GM12878 (cell line): ENCODE measurements at regions not wholly inside any gene's neighbourhood (a gene's known extent, or its start where the extent isn't known, plus 50 kb on each side); places are given as distances from the start of the nearest gene placed in this dataset.
"Not testable (repeated sequence)": the region's sequence is repeated elsewhere in the genome, so short reads cannot be mapped to it uniquely, and the experiment has no call there.

ENCODE experiments used
- ATAC-seq: fragments of 200-7000 bp; cut with Tn5 transposase; 3 replicates; pipeline ENCODE4 v1.9.1; 2020; ENCODE audit warnings: mild to moderate bottlenecking, moderate library complexity
- BruUV-seq: library from RNA; stranded (reverse); fragments of 400-500 nt; replicated peaks from 2 replicates; lab custom pipeline; 2021; lab: Mats Ljungman, UMichigan
- CTCF ChIA-PET: fragments of 300-600 bp; sonication (Branson Sonifier 250); formaldehyde crosslinking; extraction: SDS; loops from one replicate; lab custom pipeline; 2021; ENCODE audit warnings: inconsistent platforms; lab: Yijun Ruan, JAX
- POLR2A ChIA-PET: fragments of 350-600 bp; formaldehyde crosslinking; extraction: SDS; loops from one replicate; lab custom pipeline; 2021; ENCODE audit warnings: inconsistent platforms; lab: Charles Lee
- RAD21 ChIA-PET: fragments of 300-600 bp; sonication (Branson Sonifier 250); formaldehyde crosslinking; loops from one replicate; lab custom pipeline; 2023; ENCODE audit warnings: antibody characterized with exemption; ENCODE audit not compliant: unreplicated experiment; lab: Charles Lee
- SMC1A ChIA-PET: fragments of 300-600 bp; sonication (Branson Sonifier 250); formaldehyde crosslinking; loops from one replicate; lab custom pipeline; 2023; ENCODE audit not compliant: unreplicated experiment, uncharacterized antibody; lab: Charles Lee
- DNase-seq: peaks from one replicate; pipeline ENCODE4 v3.0.0-alpha.2; 2011; ENCODE audit warnings: low read depth, low spot score
- FAIRE-seq: peaks from 3 replicates; lab custom pipeline; 2011; peaks lifted over from hg19 to GRCh38; lab: Jason Lieb, UNC
- H2AFZ ChIP-seq: 2 replicates; pipeline ENCODE4 v1.6.0; 2011; ENCODE audit warnings: low read depth, low read length, control low read depth; ENCODE audit not compliant: control insufficient read depth
- H3K27ac ChIP-seq: 2 replicates; pipeline ENCODE4 v1.5.1; 2011; ENCODE audit warnings: control low read depth; ENCODE audit not compliant: control insufficient read depth, insufficient read depth
- H3K27me3 ChIP-seq, 2 experiments: replicated peaks in 1 of 2; 2 replicates each; pipeline versions ENCODE4 v1.6.0 to v1.6.1; 2011; ENCODE audit warnings: low read length in 1 of 2; ENCODE audit not compliant: control insufficient read depth in 2 of 2, insufficient read depth in 2 of 2
- H3K36me3 ChIP-seq, 2 experiments: 2 replicates each; pipeline ENCODE4 v1.5.1; 2011; ENCODE audit warnings: low read length in 1 of 2; ENCODE audit not compliant: control insufficient read depth in 2 of 2, insufficient read depth in 2 of 2
- H3K4me1 ChIP-seq: 2 replicates; pipeline ENCODE4 v1.6.1; 2011; ENCODE audit warnings: mild to moderate bottlenecking, low read length, moderate library complexity, mixed read lengths; ENCODE audit not compliant: control insufficient read depth, insufficient read depth
- H3K4me2 ChIP-seq: 2 replicates; pipeline ENCODE4 v1.6.0; 2011; ENCODE audit warnings: control low read depth; ENCODE audit not compliant: control insufficient read depth, insufficient read depth
- H3K4me3 ChIP-seq: fragments of 200-600 bp; sonication (generic); 2 replicates; pipeline ENCODE4 v1.5.1; 2016
- H3K79me2 ChIP-seq: 2 replicates; pipeline ENCODE4 v1.6.0; 2011; ENCODE audit warnings: low read length; ENCODE audit not compliant: control insufficient read depth, insufficient read depth
- H3K9ac ChIP-seq: 2 replicates; pipeline ENCODE4 v1.8.0; 2011; ENCODE audit warnings: low read length, control low read depth, mixed read lengths; ENCODE audit not compliant: control insufficient read depth, insufficient read depth
- H3K9me3 ChIP-seq: replicated peaks from 3 replicates; pipeline ENCODE4 v1.5.1; 2011; ENCODE audit warnings: mild to moderate bottlenecking, low read length; ENCODE audit not compliant: control insufficient read depth, insufficient read depth
- H4K20me1 ChIP-seq: 2 replicates; pipeline ENCODE4 v1.6.0; 2011; ENCODE audit not compliant: control insufficient read depth, insufficient read depth
- ATF7 ChIP-seq: fragments of 450-650 bp; IDR thresholded peaks from 2 replicates; pipeline ENCODE4 v1.6.1; 2016; ENCODE audit warnings: low read depth, mild to moderate bottlenecking
- CREM ChIP-seq: IDR thresholded peaks from 2 replicates; pipeline ENCODE4 v1.6.1; 2014; ENCODE audit warnings: antibody characterized with exemption, low read depth
- DPF2 ChIP-seq: fragments of 450-650 bp; IDR thresholded peaks from 2 replicates; pipeline ENCODE4 v1.6.1; 2017; ENCODE audit warnings: mild to moderate bottlenecking
- JUND ChIP-seq: IDR thresholded peaks from 2 replicates; pipeline ENCODE4 v1.6.1; 2012; ENCODE audit warnings: low read depth, mild to moderate bottlenecking, low read length, improper control_type of control experiment, moderate library complexity
- MYC ChIP-seq: IDR thresholded peaks from 2 replicates; pipeline ENCODE4 v1.6.1; 2011; ENCODE audit warnings: mild to moderate bottlenecking, low read length, moderate library complexity, inconsistent platforms; ENCODE audit not compliant: insufficient read depth, insufficient replicate concordance, insufficient read length, severe bottlenecking
- NRF1 ChIP-seq: conservative IDR thresholded peaks from 2 replicates; pipeline ENCODE4 v1.6.1; 2011; ENCODE audit warnings: mild to moderate bottlenecking, low read depth, low read length, improper control_type of control experiment
- POU2F2 ChIP-seq: IDR thresholded peaks from 3 replicates; pipeline ENCODE4 v1.6.1; 2011; ENCODE audit warnings: low read depth, mild to moderate bottlenecking, low read length, borderline replicate concordance
- RAD51 ChIP-seq: fragments of 450-650 bp; IDR thresholded peaks from 2 replicates; pipeline ENCODE4 v1.6.1; 2016; ENCODE audit warnings: moderate library complexity, mild to moderate bottlenecking, inconsistent platforms
- RBBP5 ChIP-seq: fragments of 200-600 bp; sonication (generic); conservative IDR thresholded peaks from 2 replicates; pipeline ENCODE4 v1.6.1; 2016
- SMARCA5 ChIP-seq: fragments of 450-650 bp; IDR thresholded peaks from 2 replicates; pipeline ENCODE4 v1.6.1; 2017; ENCODE audit warnings: mild to moderate bottlenecking
- TAF1 ChIP-seq: IDR thresholded peaks from 2 replicates; pipeline ENCODE4 v1.6.1; 2011; ENCODE audit warnings: mild to moderate bottlenecking, low read depth, low read length, borderline replicate concordance
- TCF7 ChIP-seq: IDR thresholded peaks from 2 replicates; pipeline ENCODE4 v1.6.1; 2014; ENCODE audit warnings: antibody characterized with exemption, borderline replicate concordance
- WGBS: methylation state at CpG from one replicate; pipeline ENCODE4 v1.1.6; 2016; ENCODE audit warnings: low lambda C conversion rate; ENCODE audit not compliant: insufficient replicate concordance, insufficient coverage; ENCODE audit errors: missing lambda C conversion rate; 5-methylcytosine and 5-hydroxymethylcytosine counted together
- in situ Hi-C: fragments of 300-500 bp; cut with MboI; formaldehyde crosslinking; loops from 9 replicates; pipeline ENCODE4 v1.14.3; 2018; ENCODE audit warnings: mixed read lengths
- intact Hi-C: fragments of 100-400 bp; cut with micrococcal nuclease; formaldehyde crosslinking; loops from one replicate; pipeline ENCODE4 v1.14.2; 2022; ENCODE audit not compliant: unreplicated experiment

GRCh38 chr4:138438608-138439007 lies 196.5 kb upstream of the SLC7A11 start:
- Histone ChIP-seq H3K9me3 (no peaks in the 10 kb centered on the region), H3K4me3 (no peak overlapping the region), H3K79me2 (no peaks in the 10 kb centered on the region), H4K20me1 (no peaks in the 10 kb centered on the region), H3K4me2 (no peak overlapping the region), H2AFZ (no peak overlapping the region), H3K36me3 (no peaks in the 10 kb centered on the region), H3K27me3 (no peaks in the 10 kb centered on the region), H3K4me1 (no peaks in the 10 kb centered on the region), H3K9ac (no peak overlapping the region), H3K27ac (no peak overlapping the region)
- SMC1A ChIA-PET: interaction anchor here (1.2 to 1.4 kb wide), 2 partner anchors 24 to 33 kb away, joined by 3 read pairs; no protein-coding TSS in a partner anchor
- intact Hi-C loops: no loop called here
- RAD21 ChIA-PET: no interaction called here
- in situ Hi-C loops: no loop called here
- TF ChIP-seq NRF1 (no peak), POU2F2 (no peak), TAF1 (no peak)
- DNase-seq (no peak), ATAC-seq (no peak), FAIRE-seq (no peak)
- CTCF ChIA-PET: no interaction called here
- POLR2A ChIA-PET: no interaction called here
- BruUV-seq: no TSS peak

GRCh38 chr4:138437263-138437851 lies 195.2 kb upstream of the SLC7A11 start:
- TF ChIP-seq TCF7 (no peak), MYC (no peak), ATF7 (no peak), RAD51 (no peak), DPF2 (no peak), SMARCA5 (no peak), RBBP5 (no peak), JUND (no peak), CREM (no peak)
- DNase-seq (no peak), FAIRE-seq (no peak), ATAC-seq (no peak)
- no peaks in the 10 kb centered on the region for H4K20me1 ChIP-seq
- BruUV-seq: no TSS peak
- no peak overlapping the region for H3K4me2 ChIP-seq
- ChIA-PET POLR2A (no interaction called here), SMC1A (interaction anchor here (1.2 to 1.4 kb wide), 3 partner anchors 9 to 52 kb away, joined by 3 to 5 read pairs (median 4); no protein-coding TSS in a partner anchor), RAD21 (no interaction called here), CTCF (no interaction called here)
- H3K9me3 ChIP-seq: no peaks in the 10 kb centered on the region; the same call in 1 of the 3 replicates
- no peaks in the 10 kb centered on the region for H3K27me3 ChIP-seq
- WGBS: 0% methylated on average over 1 of the region's 1 CpG
- H3K79me2 ChIP-seq: no peaks in the 10 kb centered on the region
- intact Hi-C loops (no loop called here), in situ Hi-C loops (no loop called here)
- H3K4me1 ChIP-seq: no peaks in the 10 kb centered on the region
- no peaks in the 10 kb centered on the region for H3K36me3 ChIP-seq
- H3K4me3 ChIP-seq: no peak overlapping the region
- no peak overlapping the region for H2AFZ ChIP-seq
- no peak overlapping the region for H3K9ac ChIP-seq
- no peak overlapping the region for H3K27ac ChIP-seq

GRCh38 chr4:138435733-138436132 lies 193.6 kb upstream of the SLC7A11 start:
- H3K4me1 ChIP-seq, ATAC-seq, H3K9me3 ChIP-seq, FAIRE-seq, H4K20me1 ChIP-seq, DNase-seq, RAD21 ChIA-PET, H3K4me2 ChIP-seq, H3K79me2 ChIP-seq, in situ Hi-C loops, BruUV-seq, intact Hi-C loops, H3K27me3 ChIP-seq, H3K9ac ChIP-seq, CTCF ChIA-PET, SMC1A ChIA-PET, H2AFZ ChIP-seq, H3K27ac ChIP-seq, H3K36me3 ChIP-seq, H3K4me3 ChIP-seq, POLR2A ChIA-PET: not testable (repeated sequence)
- 65% methylated on average over 2 of the region's 2 CpGs for WGBS
